Endothelial cell (in vitro differentiated cells): ENCODE measurements at regions not wholly inside any gene's neighbourhood (a gene's known extent, or its start where the extent isn't known, plus 50 kb on each side); places are given as distances from the start of the nearest gene placed in this dataset.
"Not testable (repeated sequence)": the region's sequence is repeated elsewhere in the genome, so short reads cannot be mapped to it uniquely, and the experiment has no call there.

Experiments
- DNase-seq: peaks from one replicate; pipeline ENCODE4 v3.0.0; 2021; ENCODE audit warnings: low spot score
- H3K27ac Mint-ChIP-seq: one replicate; pipeline ENCODE4 v1.8.0; 2021; ENCODE audit warnings: mixed read lengths, inconsistent platforms; ENCODE audit not compliant: unreplicated experiment
- H3K27me3 Mint-ChIP-seq: one replicate; pipeline ENCODE4 v1.8.0; 2021; ENCODE audit warnings: mild to moderate bottlenecking, moderate library complexity, mixed read lengths, inconsistent platforms; ENCODE audit not compliant: unreplicated experiment
- H3K36me3 Mint-ChIP-seq: one replicate; pipeline ENCODE4 v1.8.0; 2021; ENCODE audit warnings: mild to moderate bottlenecking, low read depth, mixed read lengths, inconsistent platforms; ENCODE audit not compliant: unreplicated experiment
- H3K4me1 Mint-ChIP-seq: one replicate; pipeline ENCODE4 v1.8.0; 2021; ENCODE audit warnings: mild to moderate bottlenecking, mixed read lengths, inconsistent platforms; ENCODE audit not compliant: unreplicated experiment
- H3K4me3 Mint-ChIP-seq: one replicate; pipeline ENCODE4 v1.8.0; 2021; ENCODE audit warnings: mild to moderate bottlenecking, mixed read lengths, inconsistent platforms; ENCODE audit not compliant: unreplicated experiment
- H3K9me3 Mint-ChIP-seq: one replicate; pipeline ENCODE4 v1.8.0; 2021; ENCODE audit warnings: mixed read lengths, inconsistent platforms; ENCODE audit not compliant: unreplicated experiment
- CTCF ChIP-seq: fragments of 200-600 bp; sonication (generic); IDR thresholded peaks from one replicate; pipeline ENCODE4 v1.5.0; 2021; ENCODE audit warnings: antibody characterized with exemption; ENCODE audit not compliant: unreplicated experiment

DNA sequence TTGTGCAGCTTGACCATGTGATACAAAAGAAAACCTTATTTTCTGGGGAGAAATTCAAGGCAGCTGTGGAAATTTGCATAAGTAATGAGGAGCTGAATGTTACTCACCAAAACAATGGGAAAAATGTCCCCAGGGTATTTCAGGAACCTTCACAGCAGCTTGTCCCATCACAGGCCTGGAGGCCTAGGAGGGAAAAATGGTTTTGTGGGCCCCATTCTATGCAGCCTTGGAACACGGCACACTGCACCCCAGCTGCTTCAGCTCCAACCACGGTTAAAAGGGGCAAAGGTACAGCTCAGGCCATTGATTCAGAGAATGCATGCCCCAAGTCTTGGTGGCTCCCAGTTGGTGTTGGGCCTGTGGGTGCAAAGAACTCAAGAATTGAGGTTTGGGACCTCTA, 216.1 kb downstream of the MAGEE1 start:
- Mint-ChIP-seq H3K9me3 (no peaks in the 10 kb centered on the region), H3K36me3 (no peaks in the 10 kb centered on the region), H3K4me3 (no peak overlapping the region), H3K4me1 (no peaks in the 10 kb centered on the region), H3K27ac (no peak overlapping the region), H3K27me3 (no peaks in the 10 kb centered on the region)
- TF ChIP-seq CTCF = no peak
- no peak for DNase-seq

GRCh38 chrX:76651369-76651768, 223.9 kb downstream of the MAGEE1 start:
- H3K4me1 Mint-ChIP-seq, H3K27ac Mint-ChIP-seq, H3K9me3 Mint-ChIP-seq, H3K4me3 Mint-ChIP-seq, DNase-seq, H3K27me3 Mint-ChIP-seq, H3K36me3 Mint-ChIP-seq: not testable (repeated sequence)

DNA sequence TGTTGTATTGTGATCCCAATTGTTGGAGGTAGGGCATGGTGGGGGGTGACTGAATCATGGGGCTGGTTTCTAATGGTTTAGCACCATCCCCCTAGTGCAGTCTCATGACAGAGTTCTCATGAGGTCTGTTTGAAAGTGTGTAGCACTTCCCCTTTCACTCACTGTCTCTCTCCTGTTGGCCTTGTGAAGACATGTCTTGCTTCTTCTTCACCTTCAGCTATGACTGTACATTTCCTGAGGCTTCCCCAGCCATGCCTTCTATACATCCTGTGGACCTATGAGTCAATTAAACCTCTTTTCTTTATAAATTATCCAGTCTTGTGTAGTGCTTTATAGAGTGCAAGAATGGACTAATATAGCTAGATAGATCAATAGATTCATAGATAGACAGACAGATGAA, 230.0 kb downstream of the MAGEE1 start:
- DNase-seq = no peak
- Mint-ChIP-seq H3K9me3 (no peaks in the 10 kb centered on the region), H3K36me3 (no peaks in the 10 kb centered on the region), H3K27ac (no peak overlapping the region), H3K4me3 (no peak overlapping the region), H3K27me3 (no peaks in the 10 kb centered on the region), H3K4me1 (no peaks in the 10 kb centered on the region)
- TF ChIP-seq CTCF = no peak
